SJSA1 (cell line): ENCODE measurements at regions not wholly inside any gene's neighbourhood (a gene's known extent, or its start where the extent isn't known, plus 50 kb on each side); places are given as distances from the start of the nearest gene placed in this dataset.
"Not testable (repeated sequence)": the region's sequence is repeated elsewhere in the genome, so short reads cannot be mapped to it uniquely, and the experiment has no call there.

ENCODE experiments used
- DNase-seq, 2 experiments: peaks; one replicate each; pipeline ENCODE4 v3.0.0-alpha.2; 2015 to 2020; ENCODE audit warnings: low spot score in 2 of 2, low read depth in 1 of 2
- H3K27ac ChIP-seq: fragments of 250-450 bp; sonication (Bioruptor Pico); 2 replicates; pipeline ENCODE4 v1.5.1; 2020; ENCODE audit warnings: mild to moderate bottlenecking, moderate library complexity
- H3K27me3 ChIP-seq: fragments of 250-450 bp; sonication (Bioruptor Pico); replicated peaks from 2 replicates; pipeline ENCODE4 v1.5.1; 2020; ENCODE audit warnings: mild to moderate bottlenecking, moderate library complexity
- H3K36me3 ChIP-seq: fragments of 250-450 bp; sonication (Bioruptor Pico); 2 replicates; pipeline ENCODE4 v1.5.1; 2020; ENCODE audit warnings: mild to moderate bottlenecking
- H3K4me1 ChIP-seq: fragments of 250-450 bp; sonication (Bioruptor Pico); replicated peaks from 2 replicates; pipeline ENCODE4 v1.6.1; 2021; ENCODE audit warnings: mild to moderate bottlenecking
- H3K4me3 ChIP-seq: fragments of 250-450 bp; sonication (Bioruptor Pico); 2 replicates; pipeline ENCODE4 v1.5.1; 2020; ENCODE audit warnings: mild to moderate bottlenecking
- H3K9me3 ChIP-seq: fragments of 250-450 bp; sonication (Bioruptor Pico); replicated peaks from 2 replicates; pipeline ENCODE4 v1.5.1; 2020; ENCODE audit warnings: mild to moderate bottlenecking

GRCh38 chr14:105943973-105944602 lies 417.7 kb downstream of the TMEM121 start:
- no peaks in the 10 kb centered on the region for H3K27me3 ChIP-seq
- no peaks in the 10 kb centered on the region for H3K4me1 ChIP-seq
- H3K9me3 ChIP-seq = no peaks in the 10 kb centered on the region
- H3K4me3 ChIP-seq = no peak overlapping the region
- no peaks in the 10 kb centered on the region for H3K36me3 ChIP-seq
- H3K27ac ChIP-seq = no peak overlapping the region
- no peak for DNase-seq

GRCh38 chr14:105944632-105945610 lies 418.5 kb downstream of the TMEM121 start:
- Histone ChIP-seq H3K27ac (no peak overlapping the region), H3K36me3 (no peaks in the 10 kb centered on the region), H3K27me3 (no peaks in the 10 kb centered on the region), H3K4me1 (no peaks in the 10 kb centered on the region), H3K4me3 (no peak overlapping the region), H3K9me3 (no peaks in the 10 kb centered on the region)
- peak in 1 of 2 experiments; percentile 28 for DNase-seq

DNA sequence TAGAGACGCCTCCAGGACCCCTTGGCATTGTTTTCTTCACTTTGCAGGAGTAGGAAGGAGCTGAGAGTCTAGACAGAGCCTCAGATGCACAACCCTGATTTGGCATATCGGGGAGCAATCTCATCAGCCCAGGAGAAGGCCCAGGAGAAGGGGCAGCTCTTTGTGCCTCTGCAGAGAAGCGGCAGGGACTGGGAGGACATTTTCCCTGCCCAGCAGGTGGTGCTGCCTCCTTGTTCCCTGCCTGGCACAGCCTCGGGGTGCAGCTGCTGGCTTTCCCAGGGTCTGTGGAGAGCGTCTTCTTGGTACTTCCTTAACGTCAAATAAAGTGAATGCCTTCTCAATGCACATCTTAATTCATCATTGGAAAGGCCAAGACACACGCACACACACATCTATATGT lies 419.5 kb downstream of the TMEM121 start:
- Histone ChIP-seq H3K27ac (no peak overlapping the region), H3K4me1 (no peaks in the 10 kb centered on the region), H3K27me3 (no peaks in the 10 kb centered on the region), H3K4me3 (no peak overlapping the region), H3K36me3 (no peaks in the 10 kb centered on the region), H3K9me3 (no peaks in the 10 kb centered on the region)
- DNase-seq = no peak

DNA sequence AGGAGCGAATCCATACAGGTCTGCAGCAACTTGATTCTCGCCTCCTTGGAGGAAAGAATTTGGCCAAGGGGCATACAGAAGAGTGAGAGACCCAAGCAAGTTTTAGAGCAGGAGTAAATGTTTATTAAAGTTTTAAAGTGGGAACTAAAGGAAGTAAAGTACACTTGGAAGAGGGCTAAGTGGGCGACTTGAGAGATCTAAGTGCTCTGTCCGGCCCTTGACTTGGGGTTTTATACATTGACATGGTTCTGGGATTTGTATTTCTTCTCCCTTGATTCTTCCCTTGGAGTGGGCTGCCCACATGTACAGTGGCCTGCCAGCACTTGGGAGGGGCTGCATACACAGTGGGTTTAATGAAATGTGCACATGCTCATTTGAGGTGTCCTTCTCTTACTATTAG lies 421.2 kb downstream of the TMEM121 start:
- H3K9me3 ChIP-seq = no peaks in the 10 kb centered on the region
- no peak overlapping the region for H3K27ac ChIP-seq
- no peaks in the 10 kb centered on the region for H3K36me3 ChIP-seq
- no peak for DNase-seq
- H3K4me3 ChIP-seq = no peak overlapping the region
- H3K27me3 ChIP-seq = no peaks in the 10 kb centered on the region
- no peaks in the 10 kb centered on the region for H3K4me1 ChIP-seq

- not testable (repeated sequence) for DNase-seq, H3K4me1 ChIP-seq, H3K9me3 ChIP-seq, H3K27me3 ChIP-seq, H3K36me3 ChIP-seq, H3K27ac ChIP-seq, H3K4me3 ChIP-seq
These were observed 422.6 kb downstream of the TMEM121 start for GRCh38 chr14:105948955-105949354.

GRCh38 chr14:105950364-105950892 lies 424.0 kb downstream of the TMEM121 start:
- H3K27ac ChIP-seq, H3K9me3 ChIP-seq, H3K4me1 ChIP-seq, H3K27me3 ChIP-seq, H3K4me3 ChIP-seq, DNase-seq, H3K36me3 ChIP-seq: not testable (repeated sequence)

DNA sequence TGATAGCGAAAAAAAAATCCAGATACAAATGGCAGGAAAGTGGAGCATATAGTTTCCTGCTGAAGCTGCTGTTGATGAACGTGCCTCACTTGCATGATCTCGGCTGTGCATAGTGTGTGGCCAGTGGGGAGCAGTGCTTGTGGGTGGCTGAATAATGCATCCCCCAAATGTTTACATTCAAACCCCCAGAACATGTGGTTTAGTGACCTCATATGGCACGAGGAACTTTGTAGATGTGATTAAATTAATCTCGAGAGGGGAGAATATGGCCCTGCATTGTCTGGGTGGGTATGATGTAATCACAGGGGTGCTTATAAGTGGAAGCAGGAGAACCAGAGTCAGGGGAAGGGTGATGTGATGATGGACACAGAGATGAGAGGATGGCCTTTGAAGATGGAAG lies 425.0 kb downstream of the TMEM121 start:
- Histone ChIP-seq H3K4me1 (no peaks in the 10 kb centered on the region), H3K27me3 (no peaks in the 10 kb centered on the region), H3K4me3 (no peak overlapping the region), H3K9me3 (no peaks in the 10 kb centered on the region), H3K27ac (no peak overlapping the region), H3K36me3 (no peaks in the 10 kb centered on the region)
- DNase-seq = no peak

DNA sequence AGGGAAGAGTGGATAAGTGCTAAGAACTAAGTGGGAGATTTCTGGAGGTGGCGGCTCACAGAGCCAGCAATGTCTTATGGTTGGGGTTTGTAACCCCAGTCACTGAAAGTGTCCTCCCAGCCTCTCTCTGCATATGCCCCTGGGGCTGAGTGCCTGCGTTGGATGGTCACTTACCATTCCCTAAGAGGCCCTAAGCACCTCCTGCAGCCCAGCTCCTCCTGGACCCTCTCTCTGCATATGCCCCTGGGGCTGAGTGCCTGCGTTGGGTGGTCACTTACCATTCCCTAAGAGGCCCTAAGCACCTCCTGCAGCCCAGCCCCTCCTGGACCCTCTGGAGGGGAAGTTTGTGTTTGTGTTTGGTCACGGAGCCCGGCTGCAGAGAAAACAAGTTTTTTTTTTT lies 425.8 kb downstream of the TMEM121 start:
- Histone ChIP-seq H3K27ac (no peak overlapping the region), H3K4me3 (no peak overlapping the region), H3K27me3 (no peaks in the 10 kb centered on the region), H3K36me3 (no peaks in the 10 kb centered on the region), H3K4me1 (no peaks in the 10 kb centered on the region), H3K9me3 (no peaks in the 10 kb centered on the region)
- no peak for DNase-seq

- H3K9me3 ChIP-seq = no peaks in the 10 kb centered on the region
- H3K27me3 ChIP-seq = no peaks in the 10 kb centered on the region
- H3K4me3 ChIP-seq = no peak overlapping the region
- H3K27ac ChIP-seq = no peak overlapping the region
- no peak for DNase-seq
- no peaks in the 10 kb centered on the region for H3K36me3 ChIP-seq
- no peaks in the 10 kb centered on the region for H3K4me1 ChIP-seq
These were observed 426.4 kb downstream of the TMEM121 start for GRCh38 chr14:105952826-105953225.

- H3K4me3 ChIP-seq, DNase-seq, H3K27me3 ChIP-seq, H3K9me3 ChIP-seq, H3K27ac ChIP-seq, H3K36me3 ChIP-seq, H3K4me1 ChIP-seq: not testable (repeated sequence)
These were observed 435.2 kb downstream of the TMEM121 start for GRCh38 chr14:105961625-105962024.

DNA sequence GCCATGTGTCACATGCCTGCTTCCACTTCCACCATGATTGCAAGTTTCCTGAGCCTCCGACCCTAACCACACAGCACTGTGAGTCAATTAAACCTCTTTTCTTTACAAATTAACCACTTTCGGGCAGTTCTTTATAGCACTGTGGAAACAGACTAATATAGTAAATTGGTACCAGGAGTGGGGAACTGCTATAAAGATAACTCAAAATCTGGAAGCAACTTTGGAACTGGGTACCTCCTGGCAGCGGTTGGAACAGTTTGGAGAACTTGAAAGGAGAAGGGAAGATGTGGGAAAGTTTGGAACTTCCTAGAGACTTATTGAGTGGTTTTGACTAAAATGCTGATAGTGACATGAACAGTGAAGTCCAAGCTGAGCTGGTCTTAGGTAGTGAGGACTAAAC lies 436.1 kb downstream of the TMEM121 start:
- Histone ChIP-seq H3K27me3 (no peaks in the 10 kb centered on the region), H3K36me3 (no peaks in the 10 kb centered on the region), H3K27ac (no peak overlapping the region), H3K4me3 (no peak overlapping the region), H3K9me3 (no peaks in the 10 kb centered on the region), H3K4me1 (no peaks in the 10 kb centered on the region)
- DNase-seq = no peak

DNA sequence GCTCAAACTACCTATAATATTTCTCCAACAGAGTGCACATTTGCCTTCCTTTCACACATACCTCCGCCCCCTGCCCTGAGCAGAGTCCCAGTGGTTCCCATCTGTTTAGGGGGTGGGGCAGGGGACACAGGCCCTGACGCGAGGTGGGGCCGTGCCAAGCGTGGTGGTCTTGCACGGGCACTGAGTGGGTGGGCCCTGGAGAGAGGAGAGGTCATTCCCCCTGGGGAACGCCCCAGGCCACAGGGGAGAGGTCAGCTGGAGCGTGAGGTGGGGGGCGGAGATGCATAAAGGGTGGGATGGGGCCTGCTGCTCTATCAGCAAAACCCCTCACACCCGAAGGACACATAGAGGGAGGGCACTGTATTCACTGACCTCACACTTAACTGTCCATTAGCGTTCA lies 441.9 kb downstream of the TMEM121 start:
- Histone ChIP-seq H3K27me3 (no peaks in the 10 kb centered on the region), H3K36me3 (no peaks in the 10 kb centered on the region), H3K9me3 (no peaks in the 10 kb centered on the region), H3K27ac (no peak overlapping the region), H3K4me1 (no peaks in the 10 kb centered on the region), H3K4me3 (no peak overlapping the region)
- no peak for DNase-seq

DNA sequence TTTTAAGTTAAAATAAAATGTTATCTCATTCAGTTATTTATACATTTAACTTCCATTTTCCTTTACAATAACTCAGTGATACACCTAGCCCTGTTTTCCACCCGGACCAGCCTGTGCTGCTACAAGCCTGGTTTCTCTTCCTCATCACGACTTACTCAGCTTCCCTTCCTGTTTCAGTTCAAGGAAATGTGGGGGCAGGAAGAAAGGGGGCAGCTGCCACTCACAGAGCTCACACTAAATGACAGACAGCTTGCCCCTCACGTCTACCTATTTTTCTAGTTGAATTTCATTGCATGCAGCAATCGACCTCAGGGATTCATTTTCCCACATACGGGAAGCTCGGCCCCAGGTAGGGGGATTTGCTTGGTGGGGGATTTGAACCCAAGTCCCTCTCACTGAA lies 442.6 kb downstream of the TMEM121 start:
- not testable (repeated sequence) for DNase-seq, H3K4me3 ChIP-seq, H3K36me3 ChIP-seq, H3K27me3 ChIP-seq, H3K4me1 ChIP-seq, H3K9me3 ChIP-seq, H3K27ac ChIP-seq

DNA sequence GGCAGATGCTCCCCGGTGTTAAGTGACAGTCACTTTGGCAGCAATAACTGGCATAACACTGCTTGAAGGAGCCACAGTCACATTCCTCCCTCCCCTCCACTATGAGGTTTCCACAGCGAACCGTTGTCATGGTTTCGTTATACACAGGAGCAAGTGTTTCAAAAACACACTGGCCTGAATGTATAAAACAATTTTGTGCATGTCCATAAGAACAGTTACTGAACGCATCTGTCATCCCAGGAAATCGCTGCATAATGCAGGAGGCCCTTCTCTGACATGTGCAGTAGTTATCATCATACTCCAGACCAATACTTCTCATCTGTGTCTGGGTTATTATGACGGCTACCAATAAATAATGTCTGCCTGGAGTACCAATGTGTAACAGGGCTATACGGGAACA lies 444.4 kb downstream of the TMEM121 start:
- H3K4me1 ChIP-seq, H3K27me3 ChIP-seq, DNase-seq, H3K36me3 ChIP-seq, H3K9me3 ChIP-seq, H3K27ac ChIP-seq, H3K4me3 ChIP-seq: not testable (repeated sequence)
